Right ventricle myocardium superior (tissue), 1 donor: ENCODE measurements at regions not wholly inside any gene's neighbourhood (a gene's known extent, or its start where the extent isn't known, plus 50 kb on each side); places are given as distances from the start of the nearest gene placed in this dataset.
A peak's percentile ranks its signal among the peaks of the same experiment; 100 is the strongest.
"Not testable (repeated sequence)": the region's sequence is repeated elsewhere in the genome, so short reads cannot be mapped to it uniquely, and the experiment has no call there.

Source experiments
- ATAC-seq: fragments of 200-7000 bp; cut with Tn5 transposase; one replicate; pipeline ENCODE4 v1.9.1; 2020; ENCODE audit warnings: mild to moderate bottlenecking; ENCODE audit not compliant: poor library complexity
- DNase-seq: peaks from one replicate; pipeline ENCODE4 v3.0.0-alpha.2; 2020
- intact Hi-C: fragments of 100-400 bp; cut with DNase I; formaldehyde crosslinking; loops from one replicate; pipeline ENCODE4 v1.11.2; 2022
- donor health status: DM: no; HTN: yes; CAD: no; lungs with severe emphysema.

DNA sequence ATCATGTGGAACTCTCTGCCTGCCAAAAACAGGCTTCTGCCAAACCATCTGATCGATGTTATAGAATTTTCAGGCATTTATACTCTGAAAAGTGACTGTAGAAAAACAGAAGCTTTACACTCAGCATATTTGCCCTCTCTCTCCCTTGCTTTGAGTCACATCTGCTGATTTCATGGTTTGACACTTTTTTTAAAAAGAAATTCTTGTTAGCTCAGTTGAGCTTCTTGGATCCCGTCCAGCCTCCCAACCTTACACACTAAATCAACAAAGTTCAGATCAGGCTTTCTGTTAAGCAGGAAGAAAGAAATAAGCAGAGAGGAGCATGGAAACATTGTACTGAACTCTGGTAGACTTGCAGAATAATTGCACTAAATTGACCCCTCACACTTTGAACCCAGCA, 193.6 kb upstream of the SEL1L start:
- intact Hi-C loops, result no loop called here
- ATAC-seq, result no peak
- no peak for DNase-seq

DNA sequence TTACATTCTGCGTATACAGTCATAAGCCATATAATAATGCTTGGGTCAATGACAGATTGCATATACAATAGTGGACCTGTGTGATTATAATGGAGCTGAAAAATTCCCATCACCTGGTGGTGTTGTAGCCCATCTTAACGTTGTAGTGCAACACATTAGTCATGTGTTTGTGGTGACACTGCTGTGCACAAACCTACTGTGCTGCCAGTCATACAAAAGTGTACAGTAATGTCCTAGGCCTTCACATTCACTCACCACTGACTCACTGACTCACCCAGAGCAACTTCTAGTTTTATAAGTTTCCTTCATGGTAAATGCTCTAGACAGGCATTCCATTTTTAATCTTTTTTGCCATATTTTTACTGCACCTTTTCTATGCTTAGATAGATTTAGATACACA, 194.8 kb upstream of the SEL1L start:
- DNase-seq (no peak), ATAC-seq (no peak)
- intact Hi-C loops, result no loop called here

DNA sequence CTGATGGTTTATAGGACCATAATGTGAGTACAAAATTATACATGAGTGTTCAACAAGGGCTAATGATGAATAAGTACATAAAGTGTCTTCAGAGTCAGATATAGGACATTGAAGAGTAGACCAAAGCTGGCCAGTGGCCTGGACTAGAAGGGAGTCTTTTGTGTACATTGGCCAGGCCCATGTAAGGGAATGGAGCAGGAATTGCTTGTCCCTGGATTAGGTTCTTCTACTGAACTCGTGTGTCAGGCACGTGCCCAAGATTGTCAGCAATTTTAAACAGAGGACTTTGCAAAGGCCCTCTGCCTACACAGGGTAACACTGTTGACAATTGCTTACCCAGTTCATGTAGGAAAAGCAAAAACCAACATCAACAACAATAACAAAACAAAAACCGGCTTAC, 196.0 kb upstream of the SEL1L start:
- ATAC-seq, result no peak
- intact Hi-C loops, result no loop called here
- DNase-seq, result no peak

DNA sequence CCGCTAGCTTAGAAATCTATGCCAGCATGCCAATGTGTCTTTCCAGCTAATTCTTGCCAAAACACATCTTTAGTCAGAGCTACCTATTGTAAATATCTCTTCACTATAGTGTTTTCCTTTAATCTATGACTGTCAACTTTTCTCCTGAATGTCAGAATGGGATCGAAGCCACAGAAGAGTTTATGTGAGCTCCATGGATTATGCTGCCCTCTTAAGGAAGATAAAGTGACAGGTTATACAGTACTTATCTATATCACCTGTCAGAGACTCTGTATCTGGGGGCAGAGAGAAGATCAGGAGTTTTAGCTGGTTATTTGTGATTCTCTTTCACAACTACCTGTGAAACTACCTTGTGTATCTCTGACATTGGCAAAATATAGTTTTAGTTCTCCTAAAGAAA, 204.3 kb upstream of the SEL1L start:
- no peak for DNase-seq
- ATAC-seq, result no peak
- intact Hi-C loops, result no loop called here

DNA sequence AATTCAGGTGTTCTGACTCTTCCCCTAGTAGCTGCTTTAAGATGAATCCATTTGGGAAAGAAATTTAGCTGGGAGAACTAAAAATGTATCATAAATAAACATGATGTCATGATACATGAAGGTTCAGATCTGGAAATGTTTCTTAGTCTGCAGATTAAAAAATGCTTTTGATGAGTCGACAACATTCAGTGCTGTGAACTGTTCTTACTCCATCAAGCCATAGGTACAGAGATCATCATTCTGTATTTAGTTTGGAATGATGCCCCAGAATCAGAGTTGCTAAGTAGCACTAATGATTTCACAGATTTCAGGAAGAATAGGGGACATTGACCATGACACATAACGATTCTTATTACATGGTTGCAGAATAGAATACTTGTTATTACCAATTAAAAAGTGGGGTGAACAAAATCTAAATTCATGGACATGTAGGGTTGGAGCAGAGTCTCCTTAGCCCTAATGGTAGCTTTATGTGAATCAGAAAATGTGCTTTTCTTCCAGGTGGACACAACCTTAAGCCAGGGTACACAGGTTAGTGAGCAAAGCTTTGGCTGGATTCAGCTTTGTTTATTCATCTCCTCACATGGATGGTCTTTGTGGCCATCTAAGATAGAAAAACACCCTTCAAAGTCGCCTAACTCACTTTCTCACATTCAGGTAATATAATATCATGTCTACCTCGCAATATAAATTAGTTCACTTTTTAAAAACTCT, 205.4 kb upstream of the SEL1L start:
- ATAC-seq (no peak), DNase-seq (no peak)
- intact Hi-C loops, result no loop called here

DNA sequence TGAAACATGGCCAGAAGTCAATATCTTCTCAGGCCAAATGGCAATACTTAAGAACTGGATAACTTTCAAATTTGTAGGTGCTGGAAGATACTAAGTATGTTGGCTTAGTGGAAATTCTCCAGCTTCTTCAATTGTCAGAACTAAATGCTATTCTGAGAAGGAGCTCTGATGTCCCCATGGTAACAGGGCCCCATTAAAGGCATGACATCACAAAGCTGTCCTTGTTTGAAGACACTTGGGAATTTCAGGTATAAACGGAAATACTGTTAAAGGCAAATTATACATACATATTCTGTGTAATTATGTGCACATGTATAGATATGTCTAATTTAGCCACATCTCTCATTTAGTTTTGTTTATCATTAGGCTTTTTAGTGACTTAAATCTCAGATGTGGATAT, 210.0 kb upstream of the SEL1L start:
- ATAC-seq, result no peak
- DNase-seq, result no peak
- intact Hi-C loops, result no loop called here

DNA sequence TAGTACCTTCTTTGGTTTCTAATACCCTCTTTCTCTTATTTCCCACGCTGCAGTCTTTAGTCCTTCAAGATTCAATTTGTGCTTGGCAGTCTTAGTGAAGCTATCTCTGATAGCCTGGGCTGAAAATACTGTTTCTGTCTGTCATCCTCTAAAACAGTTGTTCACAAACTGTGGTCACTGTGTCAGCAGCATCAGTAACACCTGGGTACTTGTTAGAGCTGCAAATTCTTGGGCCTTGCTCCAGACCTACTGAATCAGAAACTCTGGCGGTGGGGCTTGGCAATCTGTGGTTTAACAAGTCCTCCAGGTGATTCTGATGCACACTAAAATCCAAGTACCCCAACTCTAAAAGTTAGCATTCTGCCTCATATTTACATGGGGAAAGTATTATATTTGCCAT, 217.5 kb upstream of the SEL1L start:
- no peak for DNase-seq
- intact Hi-C loops, result no loop called here
- peak; percentile 94 for ATAC-seq

DNA sequence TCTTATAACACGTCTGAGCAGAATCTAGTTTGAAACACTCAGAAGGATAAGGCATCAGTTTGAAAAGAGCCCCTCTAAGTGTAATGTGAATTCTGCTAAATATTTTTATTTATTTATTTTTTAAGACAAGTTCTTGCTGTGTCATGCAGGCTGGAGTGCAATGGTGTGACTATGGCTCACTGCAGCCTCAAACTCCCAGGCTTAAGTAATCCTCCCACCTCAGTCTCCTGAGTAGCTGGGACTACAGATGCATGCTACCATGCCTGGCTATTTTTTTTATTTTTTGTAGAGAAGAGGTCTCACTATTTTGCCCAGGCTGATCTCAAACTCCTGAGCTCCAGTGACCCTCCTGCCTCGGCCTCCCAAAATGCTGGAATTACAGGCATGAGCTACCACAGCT, 225.9 kb upstream of the SEL1L start:
- no peak for ATAC-seq
- intact Hi-C loops, result no loop called here
- DNase-seq, result no peak

DNA sequence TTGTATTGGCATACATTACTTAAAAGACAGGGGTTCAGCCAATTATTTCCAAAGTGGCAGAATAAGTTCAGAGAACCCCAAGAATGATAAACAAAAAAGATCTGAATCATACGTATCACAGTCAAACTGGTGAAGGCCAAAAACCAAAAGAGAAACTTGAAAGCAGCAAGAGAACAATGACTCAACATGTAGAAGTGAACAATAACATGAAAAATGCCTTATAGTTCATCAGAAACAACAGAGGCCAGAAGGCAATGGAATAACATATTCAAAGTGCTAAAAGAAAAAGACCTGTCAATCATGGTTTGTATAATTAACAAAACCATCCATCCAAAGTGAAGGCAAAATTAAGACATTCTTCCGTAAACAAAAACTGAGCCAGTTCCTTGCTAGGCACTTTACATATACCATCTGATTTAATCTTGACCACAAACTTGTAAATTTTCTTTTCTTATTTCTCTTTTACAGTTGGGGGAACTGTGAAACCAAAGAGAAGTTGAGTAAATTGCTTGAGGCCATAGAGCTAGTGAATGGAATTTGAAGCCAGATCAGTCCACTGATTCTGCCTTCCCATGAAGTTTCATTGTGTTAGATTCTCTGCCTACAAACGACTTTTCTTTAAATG, 232.1 kb upstream of the SEL1L start:
- DNase-seq (no peak), ATAC-seq (no peak)
- intact Hi-C loops, result no loop called here

DNA sequence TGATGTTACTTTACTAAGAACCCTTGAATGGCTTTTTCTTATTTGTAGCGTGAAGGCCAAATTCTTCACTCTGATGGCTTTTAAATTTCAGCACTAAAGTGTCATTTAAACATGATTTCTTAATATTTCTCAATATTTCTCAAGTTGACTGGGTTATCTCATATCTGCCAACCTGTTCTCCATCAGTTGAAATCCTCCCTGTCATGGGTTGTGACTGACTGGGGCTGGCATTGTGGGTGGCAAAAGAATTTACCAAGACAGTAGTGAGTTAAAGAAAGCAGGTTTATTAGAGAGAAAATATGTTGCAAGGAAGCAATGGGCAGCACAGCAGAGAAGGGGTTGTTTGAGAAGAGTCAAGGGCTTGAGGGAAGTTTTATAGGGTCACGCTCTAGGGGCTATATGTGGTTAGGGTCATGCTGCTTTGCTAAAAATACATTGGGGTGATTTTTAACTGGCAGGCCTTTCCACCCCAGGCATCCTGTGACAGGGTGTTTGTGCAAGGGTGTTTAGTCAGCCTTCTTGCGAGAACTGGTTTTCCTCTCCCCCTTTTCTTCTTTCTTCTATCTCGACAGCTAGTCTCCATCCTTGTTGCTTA, 232.8 kb upstream of the SEL1L start:
- no peak for DNase-seq
- ATAC-seq, result no peak
- intact Hi-C loops, result no loop called here

DNA sequence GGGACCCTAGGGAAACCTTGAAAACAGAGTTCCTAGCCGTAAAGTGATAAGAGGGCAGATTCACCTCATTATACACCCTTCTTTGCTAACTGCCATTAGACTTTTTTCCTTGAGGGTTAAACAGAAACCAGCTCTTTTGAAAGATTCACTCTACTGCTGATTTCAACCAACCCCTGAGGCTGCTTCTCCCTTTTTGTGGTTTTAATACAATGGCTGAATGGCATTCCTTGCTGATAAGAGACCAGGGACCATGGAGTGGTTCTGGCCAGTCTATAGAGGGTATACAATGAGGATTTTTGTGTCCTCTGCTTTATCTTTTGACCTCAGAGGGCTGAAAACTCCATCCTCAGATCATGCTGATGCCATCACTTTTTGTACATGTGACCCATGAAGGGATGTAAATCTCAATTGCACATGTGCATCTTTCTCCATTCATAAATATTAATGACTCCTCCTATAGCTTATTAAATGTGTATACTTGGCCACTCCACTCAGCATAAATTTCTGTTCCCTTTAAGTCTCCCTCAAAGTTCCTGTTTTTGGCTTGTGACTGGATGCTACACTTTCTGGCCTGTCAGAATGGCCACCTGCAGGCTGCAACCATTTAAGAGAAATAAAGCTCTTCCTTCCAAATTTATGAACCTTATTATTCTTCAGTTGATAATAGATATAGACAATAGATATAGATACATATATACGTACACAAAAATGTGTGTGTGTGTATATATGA, 233.8 kb upstream of the SEL1L start:
- ATAC-seq (no peak), DNase-seq (no peak)
- intact Hi-C loops, result no loop called here

DNA sequence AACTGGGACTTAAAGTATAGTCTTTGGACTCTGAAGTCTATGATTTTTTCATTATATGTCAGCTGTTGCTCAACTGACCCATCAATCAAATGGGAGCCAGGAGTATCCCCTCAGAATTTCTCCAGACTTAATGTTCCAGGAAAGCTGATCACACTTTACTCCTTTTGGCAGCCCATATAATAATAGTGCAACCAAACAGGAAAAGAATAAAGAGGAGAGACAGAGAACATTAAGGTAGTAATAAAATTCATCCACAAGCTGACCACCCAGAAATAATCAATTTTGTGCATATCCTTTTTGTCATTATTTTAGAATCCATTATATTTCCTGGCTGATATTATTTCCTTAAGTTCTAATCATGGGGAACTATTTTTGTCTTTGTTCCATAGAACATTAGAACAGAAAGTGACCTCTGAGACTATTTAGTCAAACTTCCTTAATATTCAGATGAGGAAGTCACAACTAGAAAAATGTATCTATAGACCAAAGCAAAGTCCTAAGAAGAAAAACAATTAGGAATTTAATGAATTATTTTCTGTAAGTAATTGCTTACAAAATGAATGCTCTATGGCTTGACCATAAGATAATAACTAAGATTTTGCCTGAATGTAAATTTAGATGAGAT, 238.1 kb upstream of the SEL1L start:
- intact Hi-C loops, result no loop called here
- no peak for DNase-seq
- ATAC-seq, result no peak

DNA sequence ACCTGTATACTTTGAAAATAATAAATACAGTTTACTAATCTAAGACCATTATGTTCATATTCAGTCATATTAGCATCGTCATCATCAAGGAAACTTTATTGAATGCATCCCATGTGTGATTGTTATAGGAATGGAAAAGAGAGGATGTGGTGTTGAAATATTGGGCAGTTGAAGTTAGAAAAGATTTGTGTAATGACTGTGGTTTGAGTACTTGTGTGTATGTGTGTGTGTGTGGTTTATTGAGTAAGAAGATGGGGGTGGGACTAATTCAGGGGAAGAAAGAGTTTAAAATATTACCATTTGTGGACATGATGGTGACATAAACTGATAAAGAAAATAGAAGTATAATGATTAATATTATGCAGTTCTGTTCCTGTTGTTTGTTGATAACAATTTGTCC, 238.7 kb upstream of the SEL1L start:
- ATAC-seq (no peak), DNase-seq (no peak)
- intact Hi-C loops, result no loop called here

DNA sequence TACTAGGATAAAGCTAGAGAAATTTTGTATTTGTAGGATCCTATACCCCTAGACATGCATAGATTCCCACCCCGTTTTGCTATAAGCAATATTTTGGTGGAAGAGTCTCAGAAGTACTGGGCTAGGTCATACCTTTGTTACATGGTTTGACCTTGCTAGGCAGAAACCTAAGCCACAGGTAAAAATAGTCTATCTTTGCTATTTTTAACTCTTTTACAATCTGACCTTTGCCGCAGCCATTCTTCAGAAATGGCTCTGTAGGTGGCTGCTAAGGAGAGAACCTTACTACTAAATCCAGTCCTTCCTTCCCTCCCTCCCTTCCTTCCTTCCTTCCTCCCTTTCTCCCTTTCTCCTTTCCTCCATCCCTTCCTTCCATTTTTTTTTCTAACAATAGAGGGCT, 242.9 kb upstream of the SEL1L start:
- intact Hi-C loops, result no loop called here
- DNase-seq (no peak), ATAC-seq (no peak)

DNA sequence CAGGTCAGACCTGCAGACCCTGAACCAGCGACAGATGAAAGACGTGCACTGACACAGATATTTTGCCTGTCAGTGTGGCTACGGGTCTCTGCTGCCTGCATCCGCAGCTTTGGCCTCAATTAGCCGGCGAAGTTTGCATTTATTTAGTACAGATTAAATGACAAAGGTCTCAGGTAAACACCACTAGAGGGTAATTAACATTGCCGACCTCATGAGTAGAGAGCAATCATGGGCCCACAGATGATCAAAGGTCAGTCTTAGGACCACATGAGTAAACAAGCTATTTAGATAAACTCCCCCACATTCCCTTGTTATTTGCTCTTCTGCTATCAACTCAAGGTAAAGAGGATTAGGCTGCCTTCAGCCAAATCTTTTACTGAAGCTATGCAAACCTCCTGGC, 248.1 kb upstream of the SEL1L start:
- ATAC-seq, DNase-seq, intact Hi-C loops: not testable (repeated sequence)

DNA sequence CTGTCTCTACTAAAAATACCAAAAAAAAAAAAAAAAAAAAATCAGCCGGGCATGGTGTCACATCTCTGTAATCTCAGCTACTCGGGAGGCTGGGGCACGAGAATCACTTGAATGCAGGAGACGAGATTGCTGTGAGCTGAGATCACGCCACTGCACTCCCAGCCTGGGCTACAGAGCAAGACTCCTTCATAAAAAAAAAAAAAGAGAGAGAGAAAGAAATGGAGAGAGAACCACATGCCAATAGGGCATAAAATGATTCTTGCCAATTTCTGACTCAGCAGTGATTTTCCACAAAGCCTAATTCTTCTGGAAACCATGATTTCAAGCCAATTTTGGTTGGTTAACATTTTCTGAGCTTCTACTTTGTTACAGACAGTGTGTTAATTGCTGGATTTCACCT, 250.4 kb upstream of the SEL1L start:
- intact Hi-C loops, result no loop called here
- ATAC-seq, result no peak
- DNase-seq, result no peak

DNA sequence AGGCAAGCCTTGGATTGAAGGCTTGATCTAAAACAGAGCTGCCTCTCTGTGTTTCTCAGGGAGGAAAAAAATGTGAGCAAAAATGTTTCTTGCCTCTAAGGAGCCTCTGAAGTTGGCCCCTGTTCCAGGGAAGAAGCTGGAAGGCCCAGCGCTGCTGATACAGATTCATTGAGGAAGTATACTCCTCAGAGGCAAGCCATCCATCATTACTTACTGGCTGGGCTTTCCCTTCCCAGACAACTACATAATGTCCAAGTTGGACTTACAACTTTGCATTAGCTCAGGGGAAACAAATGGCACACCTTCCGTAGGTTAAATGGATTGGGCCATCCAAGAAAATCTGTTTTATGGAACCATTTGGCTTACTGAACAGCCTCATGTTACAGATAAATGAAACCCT, 263.7 kb upstream of the SEL1L start:
- intact Hi-C loops, result no loop called here
- ATAC-seq (peak; percentile 48), DNase-seq (peak; percentile 47)

DNA sequence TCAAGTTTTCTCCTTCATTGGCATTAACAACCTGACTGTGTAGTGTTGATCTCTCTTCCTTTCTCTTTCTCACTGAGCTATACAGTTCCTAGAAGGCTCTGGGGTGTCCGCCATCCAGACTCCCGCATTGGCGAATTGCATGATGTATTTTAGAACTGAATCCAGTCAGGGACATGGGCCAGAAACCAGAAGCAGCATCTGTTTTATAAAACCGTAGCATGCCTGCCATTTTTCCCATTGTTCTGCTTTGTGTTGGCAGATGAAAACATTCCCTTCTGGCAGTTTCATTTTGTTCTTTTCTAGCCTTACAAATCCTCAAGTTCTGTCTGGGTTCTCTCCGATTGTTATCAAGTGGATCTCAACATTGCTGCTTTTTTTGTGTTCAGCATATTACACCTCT, 268.3 kb upstream of the SEL1L start:
- ATAC-seq (peak; percentile 12), DNase-seq (peak; percentile 42)
- intact Hi-C loops, result no loop called here

DNA sequence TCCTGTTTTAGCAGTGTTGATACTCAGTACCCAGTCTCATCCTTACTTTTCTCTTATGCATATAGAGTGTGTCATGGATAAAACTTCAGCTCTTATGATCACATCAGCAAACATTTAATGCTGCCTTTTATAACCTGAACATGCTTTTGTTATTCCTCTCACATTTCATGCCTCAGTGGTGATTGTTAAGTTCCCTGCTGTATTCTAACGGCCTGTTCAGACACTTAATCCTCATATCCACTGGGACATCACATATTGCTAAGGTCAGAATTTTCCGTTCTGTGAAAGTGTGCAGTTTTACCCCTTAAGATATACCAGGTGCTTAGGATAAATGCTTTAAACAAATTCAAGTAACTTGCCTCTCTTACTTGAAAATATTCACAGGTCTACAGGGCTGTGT, 268.7 kb upstream of the SEL1L start:
- no peak for ATAC-seq
- intact Hi-C loops, result no loop called here
- DNase-seq, result no peak

DNA sequence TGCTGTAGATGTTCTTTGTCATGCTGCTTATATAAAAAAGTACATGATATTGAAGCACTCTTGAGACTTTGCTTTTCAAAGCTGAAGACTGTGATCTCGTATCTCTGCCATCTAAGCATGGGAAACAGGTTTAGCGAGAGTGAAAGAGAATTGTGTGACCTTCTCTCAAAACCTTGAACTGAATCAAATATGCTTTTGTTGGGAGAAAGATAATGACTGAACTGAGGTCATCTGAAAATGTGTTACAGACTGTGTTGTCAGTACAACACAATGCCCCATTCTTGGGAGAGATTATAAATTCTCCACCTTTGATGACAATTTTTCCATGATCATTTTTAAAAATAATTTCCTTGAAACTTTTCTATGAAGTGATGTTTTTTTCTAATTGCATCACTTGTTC, 272.1 kb upstream of the SEL1L start:
- intact Hi-C loops, result no loop called here
- ATAC-seq, result no peak

More for the DNA sequence above, 272.1 kb upstream of the SEL1L start:
- DNase-seq, result no peak
